NOMO-1 treated with DMSO at 0.1 percent for 48 hours (cell line): ENCODE measurements at regions not wholly inside any gene's neighbourhood (a gene's known extent, or its start where the extent isn't known, plus 50 kb on each side); places are given as distances from the start of the nearest gene placed in this dataset.
"Not testable (repeated sequence)": the region's sequence is repeated elsewhere in the genome, so short reads cannot be mapped to it uniquely, and the experiment has no call there.

ENCODE experiments used
- DNase-seq: peaks from one replicate; lab custom pipeline; 2025; ENCODE audit not compliant: unreplicated experiment; lab: John Stamatoyannopoulos, UW

DNA sequence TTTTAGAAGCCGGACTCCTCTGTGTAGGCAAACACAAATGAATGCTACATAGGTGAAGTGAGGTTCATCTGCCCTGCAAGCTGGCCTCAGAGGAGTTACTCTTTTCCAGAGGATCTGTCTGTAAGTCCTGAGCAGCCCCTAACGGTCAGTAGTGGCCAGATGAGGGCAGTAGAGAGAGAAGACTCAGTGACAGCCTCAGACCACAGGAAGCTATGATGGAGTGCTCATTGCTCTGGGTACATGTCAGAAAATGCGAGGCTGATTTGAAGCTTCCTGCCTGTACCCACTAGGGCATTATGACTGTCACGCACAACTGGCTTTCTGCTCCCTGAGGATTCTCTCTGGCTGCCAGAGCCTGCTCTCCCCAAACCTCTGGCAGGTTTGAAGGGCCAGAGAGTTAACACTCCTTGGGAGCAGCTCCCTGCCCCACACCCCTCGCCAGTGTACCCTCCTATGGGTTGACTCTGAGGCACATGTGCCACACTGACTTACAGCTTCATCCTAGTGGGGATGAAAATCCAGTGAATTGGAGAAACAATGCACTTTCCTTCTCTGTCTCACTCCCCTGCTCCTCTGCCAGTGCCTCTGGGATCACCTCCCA is 141.5 kb downstream of the GABRG2 start:
- DNase-seq, result peak; percentile 56

DNA sequence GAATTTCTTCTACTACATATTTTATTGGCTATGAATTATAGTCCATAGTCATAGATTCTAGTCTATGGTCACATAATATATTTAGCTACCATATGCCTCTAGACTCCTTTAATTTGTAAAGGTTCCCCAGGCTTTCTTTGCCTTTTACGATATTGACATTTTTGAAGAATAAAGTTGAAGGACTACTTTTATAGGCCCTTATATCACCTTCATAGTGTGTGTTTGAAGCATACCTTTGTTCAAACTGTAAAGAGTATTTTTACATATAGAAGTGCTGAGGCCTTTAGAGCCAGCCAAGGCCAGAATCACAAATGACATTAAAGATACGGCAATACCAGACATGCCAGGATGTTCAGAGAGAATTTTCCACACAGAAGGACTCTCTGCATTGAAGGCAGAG is 147.0 kb downstream of the GABRG2 start:
- no peak for DNase-seq

DNA sequence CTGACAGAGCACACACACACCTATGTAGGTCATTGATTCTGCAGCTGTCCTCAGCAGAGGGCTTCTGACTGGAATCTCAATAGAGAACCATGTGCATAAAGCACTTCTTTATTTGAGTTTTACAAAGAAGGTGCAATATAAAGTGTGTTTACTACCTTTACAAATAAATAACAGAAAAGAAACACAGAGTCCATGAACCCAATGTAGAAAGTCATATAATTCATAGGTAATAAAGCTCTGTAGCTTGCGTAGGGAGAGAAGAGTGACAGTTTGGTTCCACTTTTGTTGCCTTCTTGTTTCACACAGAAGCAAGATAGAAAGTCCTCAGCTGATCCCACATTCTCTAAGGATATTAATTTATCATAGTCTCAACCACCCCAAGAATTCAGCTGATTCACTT is 149.5 kb downstream of the GABRG2 start:
- DNase-seq, result no peak

DNA sequence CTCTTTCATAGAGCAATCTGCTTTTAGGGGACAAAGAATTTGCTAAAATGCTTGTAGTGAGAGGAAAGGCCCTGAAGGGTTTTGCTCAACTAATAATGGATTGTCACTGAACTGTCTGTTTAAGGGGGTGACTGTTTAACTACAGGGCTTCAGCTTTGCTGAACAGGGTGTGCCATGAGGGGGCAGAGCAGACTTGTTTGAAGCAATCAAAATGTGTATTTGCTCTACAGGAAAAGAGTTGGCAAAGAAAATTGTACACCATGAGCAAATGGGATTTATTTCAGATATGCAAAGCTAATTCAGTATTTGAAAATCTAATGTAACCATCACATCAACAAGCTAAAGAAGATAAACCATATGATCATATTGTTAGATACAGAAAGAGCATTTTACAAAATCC is 154.3 kb downstream of the GABRG2 start:
- no peak for DNase-seq

DNA sequence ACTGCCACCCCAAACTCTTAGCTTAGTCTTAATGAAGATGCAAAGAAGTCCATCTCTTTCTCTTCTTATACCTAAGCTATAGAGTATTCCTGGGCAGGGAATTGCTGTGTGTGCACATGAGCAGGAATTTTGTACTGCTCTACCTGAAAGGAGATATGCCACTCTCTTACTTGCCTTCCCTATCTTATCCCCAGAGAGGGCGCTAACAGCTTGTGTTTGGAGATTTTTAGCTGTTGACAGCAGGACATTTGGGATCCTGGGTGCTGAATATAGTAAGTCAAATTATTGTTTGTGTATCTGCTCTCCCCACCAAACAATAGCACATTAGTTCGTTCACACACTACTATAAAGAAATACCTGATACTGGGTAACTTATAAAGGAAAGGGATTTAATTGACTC is 159.5 kb downstream of the GABRG2 start:
- no peak for DNase-seq

DNA sequence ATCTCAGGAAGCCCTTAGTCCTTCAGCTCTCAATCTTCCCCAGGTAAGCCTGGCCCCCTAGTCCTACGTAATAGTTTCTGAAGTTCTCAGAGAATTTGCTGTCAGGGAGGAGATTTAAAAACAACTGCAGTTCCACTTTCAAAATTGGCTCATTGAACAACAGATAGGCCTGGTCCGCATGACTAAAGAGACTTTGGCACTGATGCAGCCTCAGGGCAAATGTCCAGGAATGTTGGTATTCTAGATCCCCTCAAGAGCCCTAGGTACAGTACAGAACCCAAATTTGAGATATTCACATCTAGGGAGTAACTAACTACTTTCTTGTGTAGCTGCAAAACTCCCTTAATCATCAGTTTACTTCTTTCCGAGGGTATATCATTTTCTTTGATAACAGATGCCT is 162.8 kb downstream of the GABRG2 start:
- DNase-seq, result no peak

DNA sequence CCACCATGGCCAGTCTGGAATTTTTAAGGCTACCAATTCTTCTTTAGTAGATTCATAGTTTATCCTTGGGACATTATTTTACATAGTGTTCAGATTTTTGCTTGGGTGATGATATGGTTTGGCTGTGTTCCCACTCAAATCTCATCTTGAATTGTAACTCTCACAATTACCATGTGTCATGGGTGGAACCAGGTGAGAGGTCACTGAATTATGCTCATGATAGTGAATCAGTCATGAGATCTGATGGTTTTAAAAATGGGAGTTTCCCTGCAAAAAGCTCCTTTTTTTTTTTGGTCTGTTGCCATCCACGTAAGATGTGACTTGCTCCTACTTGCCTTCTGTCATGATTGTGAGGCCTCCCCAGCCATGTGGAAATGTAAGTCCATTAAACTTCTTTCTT is 163.9 kb downstream of the GABRG2 start:
- no peak for DNase-seq

DNA sequence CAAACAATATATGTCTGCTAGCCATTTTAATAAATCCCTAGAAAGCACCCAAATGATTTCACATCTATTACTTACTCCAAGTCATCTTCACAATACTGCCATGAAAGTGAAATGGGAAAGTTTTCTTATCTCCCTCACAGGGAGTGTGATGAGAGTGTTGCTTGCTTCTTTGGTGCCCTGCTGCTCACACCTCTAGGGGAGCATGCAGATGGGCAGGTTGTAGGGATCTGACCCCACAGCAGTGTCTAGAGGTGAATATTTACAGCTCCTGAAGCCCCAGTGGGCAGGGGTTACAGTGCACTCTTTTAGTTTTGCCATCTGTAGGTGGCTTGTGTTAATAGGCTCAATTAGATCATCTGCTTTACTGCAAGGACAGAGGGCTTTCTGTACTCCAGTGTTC is 173.2 kb downstream of the GABRG2 start:
- DNase-seq, result no peak

DNA sequence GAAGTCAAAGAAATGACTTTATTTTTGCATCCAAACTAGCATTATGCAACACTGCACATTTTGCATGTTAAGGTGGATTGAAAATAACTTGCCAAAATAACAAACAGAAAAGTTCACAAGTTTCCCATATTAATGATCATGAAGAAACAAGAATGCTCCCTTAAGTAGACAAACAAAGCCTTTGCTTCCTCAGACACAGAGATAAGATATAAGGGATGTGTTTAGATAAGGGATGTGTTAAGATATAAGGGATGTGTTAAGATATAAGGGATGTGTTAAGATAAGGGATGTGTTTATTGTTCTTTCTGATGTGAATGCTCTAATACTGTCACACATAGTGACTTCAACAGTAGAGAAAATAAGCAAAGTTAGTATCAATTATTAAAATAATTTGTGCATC is 174.8 kb downstream of the GABRG2 start:
- DNase-seq, result no peak

DNA sequence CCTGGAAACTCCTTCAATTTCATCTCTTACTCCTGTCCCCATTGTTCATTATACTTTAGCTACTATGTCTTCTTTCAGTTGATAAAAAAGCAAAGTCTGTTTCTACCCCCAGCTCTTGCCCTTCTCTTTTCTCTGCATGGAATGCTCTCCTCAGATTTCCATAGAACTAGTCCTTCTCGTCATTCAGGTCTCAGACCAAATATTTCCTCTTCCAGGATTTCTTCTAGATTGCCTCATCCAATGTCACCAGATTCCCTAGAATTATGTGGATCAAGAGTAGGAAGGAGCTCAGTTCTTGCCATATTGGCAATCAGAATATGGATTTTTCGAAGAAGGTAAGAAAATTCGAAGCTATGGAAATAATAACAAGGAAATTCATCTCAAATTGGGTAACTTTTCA is 176.1 kb downstream of the GABRG2 start:
- no peak for DNase-seq

DNA sequence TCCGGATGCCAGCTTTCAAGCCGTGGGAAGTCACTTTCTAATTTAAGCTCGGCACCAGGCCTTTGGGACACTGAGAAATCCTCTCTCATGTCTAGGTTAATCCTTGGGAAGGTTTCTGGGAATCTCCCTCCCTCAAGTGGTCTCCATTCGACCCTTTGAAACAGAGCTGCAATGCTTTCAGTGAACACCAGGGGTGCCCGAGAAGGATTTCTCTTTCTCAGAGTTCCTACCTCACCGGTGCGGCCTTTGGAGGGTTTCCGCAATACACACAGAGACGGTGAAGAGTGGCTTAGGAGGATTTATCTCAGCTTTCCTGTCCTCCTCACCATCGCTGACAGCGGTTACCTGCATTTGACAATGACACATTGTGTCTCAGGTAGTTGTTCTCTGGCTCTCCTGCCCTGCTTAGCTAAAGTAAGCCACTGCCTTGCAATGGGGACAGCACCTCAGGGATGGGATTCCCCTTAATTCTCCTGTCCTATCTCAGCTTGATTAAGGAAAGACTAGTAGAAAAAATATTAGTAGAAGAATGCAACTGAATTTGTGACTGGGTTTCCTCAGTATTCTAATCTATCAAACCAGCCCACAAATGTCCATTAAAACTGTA is 180.6 kb downstream of the GABRG2 start:
- no peak for DNase-seq

DNA sequence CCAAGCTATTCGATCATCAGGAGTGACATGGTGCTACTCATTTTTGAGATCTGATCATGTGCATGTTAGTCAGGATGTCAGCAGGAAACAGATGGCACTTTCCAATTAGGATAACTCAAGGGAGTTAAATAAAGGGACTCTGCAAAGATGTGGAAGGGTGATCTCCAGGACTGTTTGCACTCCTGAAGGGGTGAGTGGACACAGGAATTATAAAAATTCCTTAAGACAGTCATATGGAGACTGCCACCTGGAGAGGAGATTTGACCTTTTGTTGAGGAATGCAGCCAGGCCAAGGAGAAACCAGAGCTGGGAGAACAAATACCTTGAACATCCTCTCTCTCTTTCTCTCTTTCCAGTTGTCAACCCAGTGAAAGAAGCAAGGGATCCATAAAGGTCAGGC is 189.1 kb downstream of the GABRG2 start:
- no peak for DNase-seq

DNA sequence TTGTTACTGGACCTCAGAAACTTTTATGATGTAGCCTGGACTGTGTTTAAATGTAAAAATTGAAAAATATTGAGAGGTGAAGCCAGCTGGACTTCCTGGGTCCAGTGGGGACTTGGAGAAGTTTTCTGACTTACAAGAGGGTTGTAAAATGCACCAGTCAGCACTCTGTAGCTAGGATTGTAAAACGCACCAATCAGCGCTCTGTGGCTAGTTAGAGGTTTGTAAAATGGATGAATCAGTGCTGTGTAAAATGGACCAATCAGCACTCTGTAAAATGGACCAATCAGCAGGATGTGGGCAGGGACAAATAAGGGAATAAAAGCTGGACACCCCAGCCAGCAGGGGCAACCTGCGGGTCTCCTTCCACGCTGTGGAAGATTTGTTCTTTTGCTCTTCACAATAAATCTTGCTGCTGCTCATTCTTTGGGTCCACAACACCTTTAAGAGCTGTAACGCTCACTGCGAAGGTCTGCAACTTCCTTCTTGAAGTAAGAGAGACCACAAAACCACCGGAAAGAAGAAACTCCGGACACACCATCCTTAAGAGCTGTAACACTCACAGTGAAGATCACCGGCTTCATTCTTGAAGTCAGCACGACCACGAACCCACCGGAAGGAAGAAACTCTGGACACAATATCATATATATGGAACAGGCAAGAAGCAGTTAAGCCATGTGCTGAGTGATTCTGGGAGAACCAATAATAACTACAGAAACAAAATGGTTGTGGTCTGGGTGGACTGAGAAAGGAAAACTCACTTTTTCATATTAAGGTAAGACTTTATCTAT is 201.3 kb downstream of the GABRG2 start:
- peak; percentile 89 for DNase-seq

DNA sequence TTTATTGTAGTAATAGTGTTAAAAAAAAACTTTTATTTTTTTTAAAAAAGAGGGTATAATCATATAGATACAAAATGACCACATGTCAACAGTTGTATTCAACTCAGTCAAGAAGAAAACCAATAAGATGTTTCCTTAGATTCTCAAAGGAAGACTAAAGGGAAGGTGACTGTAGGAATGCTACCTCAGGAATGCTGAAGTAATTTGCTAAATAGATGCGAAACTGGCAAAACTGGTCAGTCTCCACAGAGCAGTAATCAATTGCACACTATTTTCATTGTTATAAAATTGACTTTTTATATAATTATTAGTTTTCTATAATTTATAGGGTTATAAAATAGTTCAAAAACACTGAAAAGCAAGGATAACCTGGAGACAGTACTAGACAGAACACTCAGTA is 204.8 kb downstream of the GABRG2 start:
- DNase-seq, result no peak

DNA sequence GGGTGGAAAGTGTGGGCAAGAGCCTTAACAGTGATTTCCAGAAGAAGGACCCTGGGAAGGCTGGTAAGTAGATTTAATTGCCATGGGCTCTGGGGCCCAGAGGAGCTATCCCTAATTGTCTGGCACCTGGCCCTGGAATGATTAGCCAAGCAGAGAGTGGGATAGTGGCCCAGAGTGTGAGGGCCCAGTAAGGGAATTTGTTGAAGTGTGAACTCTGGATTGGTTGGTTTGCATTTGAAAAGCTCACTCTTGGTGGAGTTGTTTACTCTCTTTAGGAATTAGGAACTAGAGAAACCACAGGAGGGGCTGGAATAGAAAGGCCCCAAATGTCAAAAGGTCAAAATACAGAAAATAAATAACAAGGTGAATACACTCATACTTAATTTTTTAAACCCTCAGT is 207.1 kb downstream of the GABRG2 start:
- DNase-seq, result no peak

DNA sequence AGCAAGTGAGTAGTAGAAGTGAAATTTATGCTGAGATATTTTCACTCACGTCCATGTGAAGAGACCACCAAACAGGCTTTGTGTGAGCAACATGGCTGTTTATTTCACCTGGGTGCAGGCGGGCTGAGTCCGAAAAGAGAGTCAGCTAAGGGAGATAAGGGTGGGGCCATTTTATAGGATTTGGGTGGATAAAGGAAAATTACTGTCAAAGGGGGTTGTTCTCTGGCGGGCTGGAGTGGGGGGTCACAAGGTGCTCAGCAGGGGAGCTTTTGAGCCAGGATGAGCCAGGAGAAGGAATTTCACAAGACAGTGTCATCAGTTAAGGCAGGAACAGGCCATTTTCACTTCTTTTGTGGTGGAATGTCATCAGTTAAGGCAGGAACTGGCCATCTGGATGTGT is 207.8 kb downstream of the GABRG2 start:
- not testable (repeated sequence) for DNase-seq

DNA sequence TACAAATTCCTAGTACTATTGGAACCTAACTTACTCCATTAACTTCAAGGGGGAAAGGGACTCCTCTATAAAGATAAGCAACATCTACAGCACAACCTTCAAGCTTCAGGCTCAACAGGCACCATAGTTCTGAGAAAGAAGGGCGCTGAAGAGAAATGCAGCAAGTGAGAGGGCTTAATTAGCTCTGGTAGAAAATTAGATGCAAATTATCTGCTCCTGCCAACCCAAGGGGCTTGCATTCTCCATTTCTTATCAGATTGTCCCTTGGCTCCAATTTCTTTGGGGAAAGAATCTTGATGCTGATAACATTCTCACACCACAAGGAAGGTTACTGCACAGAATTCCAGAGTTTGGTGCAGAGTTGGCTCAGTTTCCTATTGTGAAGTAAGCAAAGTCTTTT is 214.6 kb downstream of the GABRG2 start:
- DNase-seq, result no peak

DNA sequence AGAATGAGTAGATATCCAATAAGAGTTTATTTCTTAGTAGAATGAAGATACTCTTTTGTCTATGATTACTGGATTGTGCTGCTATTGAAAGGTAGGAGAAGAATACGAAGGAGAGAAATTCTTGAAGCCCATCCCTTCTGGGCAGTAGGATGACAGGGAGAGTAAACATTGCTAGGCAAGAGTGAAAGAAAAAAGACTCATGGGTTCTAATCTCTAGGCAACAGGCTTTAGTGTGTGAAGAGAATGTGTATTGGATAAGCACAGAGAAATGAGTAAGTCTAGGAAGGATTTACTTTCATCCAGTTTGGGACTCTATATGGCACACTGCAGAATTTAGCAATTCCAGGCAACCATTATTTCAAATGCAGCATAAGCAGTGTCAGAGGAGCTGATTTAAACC is 216.0 kb downstream of the GABRG2 start:
- DNase-seq, result no peak

DNA sequence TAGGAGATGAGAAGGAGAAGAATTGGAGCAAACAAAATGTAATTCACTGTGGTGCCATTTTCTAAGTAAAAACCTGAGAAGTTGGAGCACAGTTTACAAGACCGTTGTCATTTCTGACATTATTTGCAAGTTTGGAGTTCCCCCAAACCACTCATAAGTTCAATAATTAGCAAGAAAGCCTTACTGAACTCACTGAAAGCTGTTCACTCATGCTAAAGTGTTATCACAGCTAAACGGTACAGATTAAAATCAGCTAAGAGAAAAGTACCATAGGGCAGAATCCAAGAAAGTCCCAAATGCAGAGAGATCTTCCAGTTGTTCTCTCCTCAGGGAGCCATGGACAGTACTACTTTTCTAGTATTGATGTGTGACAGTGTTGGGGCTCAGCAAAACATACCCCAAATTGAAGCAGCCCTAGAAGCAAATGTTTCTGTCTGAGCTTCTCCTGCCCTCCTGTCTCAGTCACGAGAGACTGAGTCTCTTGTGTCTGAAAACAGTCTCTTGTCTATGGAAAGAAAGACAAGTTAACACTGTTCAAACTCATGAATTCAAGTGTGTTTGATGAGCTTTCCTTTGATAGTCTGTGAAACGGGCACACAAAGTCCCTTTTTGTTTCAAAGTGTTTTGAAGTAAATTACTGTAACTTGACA is 221.2 kb downstream of the GABRG2 start:
- DNase-seq, result no peak

DNA sequence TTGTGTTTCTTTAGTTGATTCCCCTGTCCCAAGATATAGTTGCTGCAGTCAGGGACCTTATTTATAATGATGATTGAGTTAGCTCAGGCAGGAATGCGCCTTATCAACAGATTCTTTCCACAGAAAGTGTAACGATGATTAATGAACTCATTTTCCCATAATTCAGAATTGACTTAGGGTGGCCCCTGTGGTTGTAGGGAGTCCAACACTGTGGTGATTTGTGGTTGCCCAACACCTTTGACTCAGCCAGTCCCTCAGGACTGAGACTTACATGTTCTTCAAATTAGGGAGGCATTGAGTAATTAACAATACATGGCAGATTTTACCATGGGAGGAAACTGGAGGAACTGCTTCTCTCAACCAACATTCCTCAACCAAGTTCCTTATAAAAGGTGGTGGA is 221.9 kb downstream of the GABRG2 start:
- peak; percentile 70 for DNase-seq

DNA sequence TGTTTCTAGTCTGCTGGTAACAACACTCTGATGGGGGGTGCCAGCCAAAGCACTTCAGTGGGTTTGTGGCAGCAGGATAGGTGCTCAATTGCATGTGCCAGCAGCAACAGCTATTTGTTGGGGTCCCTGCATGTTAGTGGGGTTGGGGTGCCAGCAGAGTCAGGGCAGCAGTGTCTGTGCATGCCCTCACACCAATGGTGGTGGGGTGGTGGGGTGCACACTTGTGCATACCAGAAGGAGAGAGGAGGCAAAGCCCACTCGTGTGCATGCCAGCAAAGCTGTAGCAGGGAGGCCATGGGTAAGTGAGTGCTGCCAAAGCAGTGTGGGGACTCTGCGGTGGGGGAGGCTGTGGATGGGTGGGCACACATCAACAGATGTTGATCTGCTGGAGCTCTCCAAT is 232.2 kb downstream of the GABRG2 start:
- no peak for DNase-seq

DNA sequence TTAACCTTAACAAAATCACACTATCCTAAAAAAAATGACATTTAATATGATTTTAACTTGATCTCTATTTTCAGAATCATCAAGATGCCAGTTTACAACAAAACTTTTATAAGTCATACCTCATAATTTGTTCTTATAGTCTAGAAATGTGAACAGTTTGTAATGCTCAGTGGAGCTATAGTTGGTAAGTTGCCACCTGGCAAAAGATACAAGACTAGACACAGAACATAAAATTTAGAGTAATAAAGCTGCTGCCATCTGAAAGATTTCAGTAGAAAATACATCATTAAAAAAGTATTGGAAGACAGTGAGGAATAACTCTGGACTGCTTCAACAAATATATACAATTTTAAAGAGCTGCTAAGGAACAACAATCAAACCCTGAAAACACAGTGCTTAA is 233.8 kb downstream of the GABRG2 start:
- DNase-seq, result no peak
